HEK293T (cell line): ENCODE measurements at regions not wholly inside any gene's neighbourhood (a gene's known extent, or its start where the extent isn't known, plus 50 kb on each side); places are given as distances from the start of the nearest gene placed in this dataset.

Experiments
- CTCF ChIA-PET: fragments of 350-600 bp; formaldehyde crosslinking; extraction: SDS; loops from one replicate; lab custom pipeline; 2021; ENCODE audit warnings: antibody characterized with exemption, inconsistent platforms; lab: Yijun Ruan, JAX
- POLR2A ChIA-PET: fragments of 350-600 bp; formaldehyde crosslinking; extraction: SDS; loops from one replicate; lab custom pipeline; 2020; ENCODE audit warnings: antibody characterized with exemption, inconsistent platforms; lab: Yijun Ruan, JAX
- DNase-seq: peaks from one replicate; pipeline ENCODE4 v3.0.0; 2012; ENCODE audit warnings: mixed read lengths; ENCODE audit errors: extremely low spot score
- ARNT ChIP-seq: fragments of 450-650 bp; IDR thresholded peaks from 2 replicates; pipeline ENCODE4 v1.6.1; 2017; ENCODE audit warnings: mild to moderate bottlenecking
- BHLHE40 ChIP-seq: fragments of 450-650 bp; IDR thresholded peaks from 2 replicates; pipeline ENCODE4 v1.6.1; 2016; ENCODE audit warnings: mild to moderate bottlenecking, moderate library complexity, borderline replicate concordance
- CTBP1 ChIP-seq: fragments of 450-650 bp; IDR thresholded peaks from 2 replicates; pipeline ENCODE4 v1.6.1; 2016; ENCODE audit warnings: borderline replicate concordance
- ELF4 ChIP-seq: fragments of 450-650 bp; IDR thresholded peaks from 2 replicates; pipeline ENCODE4 v1.6.1; 2017; ENCODE audit warnings: antibody characterized with exemption
- FOXA1 ChIP-seq: fragments of 450-650 bp; IDR thresholded peaks from 2 replicates; pipeline ENCODE4 v1.6.1; 2016; ENCODE audit warnings: mild to moderate bottlenecking
- FOXK2 ChIP-seq: fragments of 450-650 bp; IDR thresholded peaks from 2 replicates; pipeline ENCODE4 v1.6.1; 2016; ENCODE audit warnings: mild to moderate bottlenecking
- FOXM1 ChIP-seq: fragments of 450-650 bp; IDR thresholded peaks from 2 replicates; pipeline ENCODE4 v1.6.1; 2017; ENCODE audit warnings: mild to moderate bottlenecking, borderline replicate concordance
- HDGF ChIP-seq: fragments of 450-650 bp; IDR thresholded peaks from 2 replicates; pipeline ENCODE4 v1.6.1; 2017; ENCODE audit warnings: antibody characterized with exemption, borderline replicate concordance
- L3MBTL2 ChIP-seq: fragments of 450-650 bp; conservative IDR thresholded peaks from 2 replicates; pipeline ENCODE4 v1.6.1; 2016; ENCODE audit warnings: mild to moderate bottlenecking
- LEF1 ChIP-seq: fragments of 450-650 bp; IDR thresholded peaks from 2 replicates; pipeline ENCODE4 v1.6.1; 2017; ENCODE audit warnings: mild to moderate bottlenecking, borderline replicate concordance
- NFRKB ChIP-seq: fragments of 450-650 bp; IDR thresholded peaks from 2 replicates; pipeline ENCODE4 v1.6.1; 2016; ENCODE audit warnings: mild to moderate bottlenecking, moderate library complexity
- PKNOX1 ChIP-seq: fragments of 450-650 bp; IDR thresholded peaks from 2 replicates; pipeline ENCODE4 v1.6.1; 2016
- SP1 ChIP-seq: fragments of 450-650 bp; IDR thresholded peaks from 2 replicates; pipeline ENCODE4 v1.6.1; 2017
- SUZ12 ChIP-seq: fragments of 450-650 bp; IDR thresholded peaks from 2 replicates; pipeline ENCODE4 v1.6.1; 2016; ENCODE audit warnings: mild to moderate bottlenecking
- TARDBP ChIP-seq: fragments of 450-650 bp; IDR thresholded peaks from 2 replicates; pipeline ENCODE4 v1.6.1; 2016
- ZNF384 ChIP-seq: fragments of 450-650 bp; IDR thresholded peaks from 2 replicates; pipeline ENCODE4 v1.6.1; 2016

DNA sequence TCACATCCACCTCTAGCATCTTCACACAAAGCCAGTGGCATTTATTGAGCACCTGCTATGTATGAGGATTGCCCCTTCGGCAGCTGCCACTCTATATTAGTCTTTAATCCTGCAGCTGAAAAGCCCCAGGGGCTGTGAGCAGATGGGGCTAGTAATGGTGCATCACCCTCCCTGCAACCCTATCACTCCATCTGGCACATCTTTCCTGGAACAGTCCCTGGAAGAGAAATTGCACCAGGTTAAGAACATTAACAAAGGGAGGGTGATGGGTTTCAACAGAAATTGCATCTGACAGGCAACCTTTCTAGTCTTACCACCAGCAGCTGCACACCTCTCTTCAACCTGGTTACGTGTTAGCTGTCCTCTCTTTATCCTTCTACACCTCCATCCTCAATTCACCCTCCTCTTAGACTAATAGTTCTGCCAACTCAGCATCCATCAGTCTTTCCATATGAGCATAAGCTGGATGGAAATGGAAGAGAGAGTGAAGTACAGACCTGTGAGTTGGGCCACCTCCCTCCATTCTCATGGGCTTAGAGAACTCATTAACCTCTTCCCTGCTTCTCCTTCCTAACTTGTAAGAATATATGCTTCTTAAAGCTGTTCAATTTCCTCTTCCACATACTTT is 168.6 kb upstream of the NEBL start:
- ChIA-PET CTCF (no interaction called here), POLR2A (no interaction called here)
- no peak for DNase-seq
- TF ChIP-seq BHLHE40 (no peak), HDGF (no peak), FOXK2 (no peak), SUZ12 (no peak), ARNT (no peak), L3MBTL2 (no peak), FOXM1 (no peak), FOXA1 (no peak)

DNA sequence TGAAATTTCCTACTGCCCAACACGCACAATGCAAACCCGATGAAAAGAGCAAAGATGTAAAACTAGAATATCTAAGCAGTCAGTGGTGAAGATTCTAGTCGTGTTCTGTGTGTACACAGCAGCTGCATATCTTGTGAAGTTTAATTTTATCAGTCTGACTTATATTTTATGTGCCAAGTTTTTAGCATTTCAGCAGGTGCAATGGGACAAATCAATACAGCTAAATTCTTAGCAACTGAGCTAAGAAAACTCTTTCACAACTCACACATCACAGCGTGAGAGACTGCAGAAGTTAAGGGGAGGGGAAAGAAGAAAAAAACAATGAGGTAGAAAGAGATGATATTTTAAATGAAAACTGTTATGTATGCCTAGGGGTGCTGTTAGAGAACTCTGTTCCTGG is 164.9 kb upstream of the NEBL start:
- ChIA-PET POLR2A (no interaction called here), CTCF (no interaction called here)
- DNase-seq: no peak
- TF ChIP-seq ARNT (no peak), L3MBTL2 (no peak), SP1 (no peak), BHLHE40 (no peak), SUZ12 (no peak), FOXA1 (no peak), PKNOX1 (no peak), FOXM1 (no peak), ZNF384 (no peak), ELF4 (no peak), LEF1 (no peak), TARDBP (no peak), CTBP1 (no peak), FOXK2 (no peak), NFRKB (no peak), HDGF (no peak)

DNA sequence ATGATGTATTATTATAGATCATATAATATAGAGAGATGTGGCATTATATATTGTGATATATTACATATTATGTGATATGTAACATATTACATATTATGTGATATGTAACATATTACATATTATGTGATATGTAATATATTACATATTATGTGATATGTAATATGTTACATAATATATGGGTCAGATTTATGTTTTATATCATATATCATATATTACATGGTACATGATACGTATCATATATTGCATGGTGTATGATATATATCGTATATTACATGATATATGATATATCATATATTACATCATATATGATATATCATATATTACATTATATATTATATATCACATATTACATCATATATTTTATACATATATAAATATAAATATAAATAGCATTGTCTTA is 164.1 kb upstream of the NEBL start:
- ChIA-PET POLR2A (no interaction called here), CTCF (no interaction called here)
- no peak for DNase-seq
- TF ChIP-seq ZNF384 (no peak), PKNOX1 (no peak), FOXK2 (no peak), CTBP1 (no peak), FOXA1 (no peak), BHLHE40 (no peak), NFRKB (no peak), ELF4 (no peak), TARDBP (no peak), FOXM1 (no peak), SUZ12 (no peak), SP1 (no peak), LEF1 (no peak), HDGF (no peak), L3MBTL2 (no peak), ARNT (no peak)

DNA sequence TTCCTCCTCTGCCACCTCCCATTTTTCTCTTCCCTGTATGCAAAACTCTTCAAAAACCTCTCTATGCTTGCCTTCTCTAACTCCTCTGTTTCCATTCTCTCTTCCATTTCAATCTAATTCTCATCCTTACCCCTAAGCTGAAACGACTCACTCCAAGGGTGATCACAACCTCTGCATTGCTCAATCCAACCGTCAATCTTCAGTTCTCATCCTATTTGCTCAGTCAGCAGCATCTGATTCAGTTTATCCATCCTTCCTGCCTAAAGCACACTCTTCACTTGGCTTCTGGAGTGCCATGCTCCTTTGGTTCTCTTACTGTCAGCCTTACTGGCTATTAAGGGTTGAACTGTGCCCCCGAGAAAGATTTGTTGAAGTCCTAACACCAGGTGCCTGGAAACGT is 163.5 kb upstream of the NEBL start:
- POLR2A ChIA-PET: no interaction called here
- TF ChIP-seq SUZ12: no peak
- no peak for TF ChIP-seq CTBP1
- no peak for TF ChIP-seq PKNOX1
- no peak for TF ChIP-seq ZNF384
- no peak for TF ChIP-seq NFRKB
- no peak for TF ChIP-seq FOXK2
- TF ChIP-seq LEF1: no peak
- no peak for TF ChIP-seq FOXM1
- TF ChIP-seq BHLHE40: no peak
- CTCF ChIA-PET: no interaction called here
- DNase-seq: no peak

GRCh38 chr10:21057989-21058388 is 160.9 kb upstream of the NEBL start:
- ChIA-PET CTCF (no interaction called here), POLR2A (no interaction called here)
- DNase-seq: no peak
- TF ChIP-seq FOXM1: no peak
- no peak for TF ChIP-seq L3MBTL2
- no peak for TF ChIP-seq ARNT
- no peak for TF ChIP-seq BHLHE40
- no peak for TF ChIP-seq ELF4
- no peak for TF ChIP-seq SUZ12
- no peak for TF ChIP-seq SP1

DNA sequence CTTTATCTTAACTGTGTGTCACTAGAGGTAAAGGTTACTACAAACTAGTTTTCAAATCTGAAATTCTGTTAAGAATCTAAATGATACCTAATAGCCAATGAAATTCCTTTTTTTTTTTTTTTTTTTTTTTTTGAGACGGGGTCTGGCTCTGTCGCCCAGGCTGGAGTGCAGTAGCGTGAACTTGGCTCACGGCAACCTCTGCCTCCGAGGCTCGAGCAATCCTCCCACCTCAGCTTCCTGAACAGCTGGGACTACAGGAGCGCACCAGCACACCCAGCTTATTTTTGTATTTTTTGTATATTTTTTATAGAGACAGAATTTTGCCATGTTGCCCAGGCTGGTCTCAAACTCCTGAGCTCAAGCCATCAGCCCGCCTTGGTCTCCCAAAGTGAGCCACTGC is 160.3 kb upstream of the NEBL start:
- no peak for DNase-seq
- TF ChIP-seq TARDBP: no peak
- no peak for TF ChIP-seq HDGF
- no peak for TF ChIP-seq FOXA1
- no peak for TF ChIP-seq SUZ12
- no peak for TF ChIP-seq PKNOX1
- no peak for TF ChIP-seq ZNF384
- TF ChIP-seq NFRKB: no peak
- no peak for TF ChIP-seq BHLHE40
- TF ChIP-seq LEF1: no peak
- no peak for TF ChIP-seq FOXK2
- TF ChIP-seq CTBP1: no peak
- no peak for TF ChIP-seq SP1
- ChIA-PET POLR2A (no interaction called here), CTCF (no interaction called here)
